GM12878 (cell line): ENCODE measurements at regions not wholly inside any gene's neighbourhood (a gene's known extent, or its start where the extent isn't known, plus 50 kb on each side); places are given as distances from the start of the nearest gene placed in this dataset.

Experiments
- ATAC-seq: fragments of 200-7000 bp; cut with Tn5 transposase; 3 replicates; pipeline ENCODE4 v1.9.1; 2020; ENCODE audit warnings: mild to moderate bottlenecking, moderate library complexity
- BruUV-seq: library from RNA; stranded (reverse); fragments of 400-500 nt; replicated peaks from 2 replicates; lab custom pipeline; 2021; lab: Mats Ljungman, UMichigan
- CTCF ChIA-PET: fragments of 300-600 bp; sonication (Branson Sonifier 250); formaldehyde crosslinking; extraction: SDS; loops from one replicate; lab custom pipeline; 2021; ENCODE audit warnings: inconsistent platforms; lab: Yijun Ruan, JAX
- POLR2A ChIA-PET: fragments of 350-600 bp; formaldehyde crosslinking; extraction: SDS; loops from one replicate; lab custom pipeline; 2021; ENCODE audit warnings: inconsistent platforms; lab: Charles Lee
- RAD21 ChIA-PET: fragments of 300-600 bp; sonication (Branson Sonifier 250); formaldehyde crosslinking; loops from one replicate; lab custom pipeline; 2023; ENCODE audit warnings: antibody characterized with exemption; ENCODE audit not compliant: unreplicated experiment; lab: Charles Lee
- SMC1A ChIA-PET: fragments of 300-600 bp; sonication (Branson Sonifier 250); formaldehyde crosslinking; loops from one replicate; lab custom pipeline; 2023; ENCODE audit not compliant: unreplicated experiment, uncharacterized antibody; lab: Charles Lee
- DNase-seq: peaks from one replicate; pipeline ENCODE4 v3.0.0-alpha.2; 2011; ENCODE audit warnings: low read depth, low spot score
- FAIRE-seq: peaks from 3 replicates; lab custom pipeline; 2011; peaks lifted over from hg19 to GRCh38; lab: Jason Lieb, UNC
- H2AFZ ChIP-seq: 2 replicates; pipeline ENCODE4 v1.6.0; 2011; ENCODE audit warnings: low read depth, low read length, control low read depth; ENCODE audit not compliant: control insufficient read depth
- H3K27ac ChIP-seq: 2 replicates; pipeline ENCODE4 v1.5.1; 2011; ENCODE audit warnings: control low read depth; ENCODE audit not compliant: control insufficient read depth, insufficient read depth
- H3K27me3 ChIP-seq, 2 experiments: replicated peaks in 1 of 2; 2 replicates each; pipeline versions ENCODE4 v1.6.0 to v1.6.1; 2011; ENCODE audit warnings: low read length in 1 of 2; ENCODE audit not compliant: control insufficient read depth in 2 of 2, insufficient read depth in 2 of 2
- H3K36me3 ChIP-seq, 2 experiments: 2 replicates each; pipeline ENCODE4 v1.5.1; 2011; ENCODE audit warnings: low read length in 1 of 2; ENCODE audit not compliant: control insufficient read depth in 2 of 2, insufficient read depth in 2 of 2
- H3K4me1 ChIP-seq: 2 replicates; pipeline ENCODE4 v1.6.1; 2011; ENCODE audit warnings: mild to moderate bottlenecking, low read length, moderate library complexity, mixed read lengths; ENCODE audit not compliant: control insufficient read depth, insufficient read depth
- H3K4me2 ChIP-seq: 2 replicates; pipeline ENCODE4 v1.6.0; 2011; ENCODE audit warnings: control low read depth; ENCODE audit not compliant: control insufficient read depth, insufficient read depth
- H3K4me3 ChIP-seq: fragments of 200-600 bp; sonication (generic); 2 replicates; pipeline ENCODE4 v1.5.1; 2016
- H3K79me2 ChIP-seq: 2 replicates; pipeline ENCODE4 v1.6.0; 2011; ENCODE audit warnings: low read length; ENCODE audit not compliant: control insufficient read depth, insufficient read depth
- H3K9ac ChIP-seq: 2 replicates; pipeline ENCODE4 v1.8.0; 2011; ENCODE audit warnings: low read length, control low read depth, mixed read lengths; ENCODE audit not compliant: control insufficient read depth, insufficient read depth
- H3K9me3 ChIP-seq: replicated peaks from 3 replicates; pipeline ENCODE4 v1.5.1; 2011; ENCODE audit warnings: mild to moderate bottlenecking, low read length; ENCODE audit not compliant: control insufficient read depth, insufficient read depth
- H4K20me1 ChIP-seq: 2 replicates; pipeline ENCODE4 v1.6.0; 2011; ENCODE audit not compliant: control insufficient read depth, insufficient read depth
- ASH2L ChIP-seq: fragments of 300-600, 200-600 bp; sonication (generic); IDR thresholded peaks from 2 replicates; pipeline ENCODE4 v1.6.1; 2017; ENCODE audit warnings: low read depth, mild to moderate bottlenecking, borderline replicate concordance
- BCL3 ChIP-seq: IDR thresholded peaks from 2 replicates; pipeline ENCODE4 v1.6.1; 2011; ENCODE audit warnings: borderline replicate concordance, low read depth, mild to moderate bottlenecking, moderate library complexity, low read length; ENCODE audit not compliant: insufficient read depth, poor library complexity, severe bottlenecking
- CBFB ChIP-seq: IDR thresholded peaks from 2 replicates; pipeline ENCODE4 v1.6.1; 2016; ENCODE audit warnings: antibody characterized with exemption, low read depth
- DPF2 ChIP-seq: fragments of 450-650 bp; IDR thresholded peaks from 2 replicates; pipeline ENCODE4 v1.6.1; 2017; ENCODE audit warnings: mild to moderate bottlenecking
- EGR1 ChIP-seq, 2 experiments: IDR thresholded peaks; 1 replicate in 1 of 2; 2 replicates in 1 of 2; pipeline ENCODE4 v1.6.1; 2011 to 2012; ENCODE audit warnings: low read depth in 2 of 2, low read length in 2 of 2, borderline replicate concordance in 1 of 2, mild to moderate bottlenecking in 1 of 2, moderate library complexity in 1 of 2
- ELK1 ChIP-seq: IDR thresholded peaks from 2 replicates; pipeline ENCODE4 v1.6.1; 2012; ENCODE audit warnings: low read depth, low read length, improper control_type of control experiment
- GABPA ChIP-seq: IDR thresholded peaks from 2 replicates; pipeline ENCODE4 v1.6.1; 2014; ENCODE audit warnings: antibody characterized with exemption, low read depth, mild to moderate bottlenecking, inconsistent platforms
- HCFC1 ChIP-seq: fragments of 150-350 bp; IDR thresholded peaks from 2 replicates; pipeline ENCODE4 v1.6.1; 2014; ENCODE audit warnings: low read length
- IKZF1 ChIP-seq: fragments of 450-650 bp; conservative IDR thresholded peaks from 2 replicates; pipeline ENCODE4 v1.6.1; 2017; ENCODE audit warnings: antibody characterized with exemption, mild to moderate bottlenecking
- MEF2A ChIP-seq: IDR thresholded peaks from 2 replicates; pipeline ENCODE4 v1.6.1; 2011; ENCODE audit warnings: low read depth, mild to moderate bottlenecking, low read length, moderate library complexity; ENCODE audit not compliant: insufficient read depth
- MYC ChIP-seq: IDR thresholded peaks from 2 replicates; pipeline ENCODE4 v1.6.1; 2011; ENCODE audit warnings: mild to moderate bottlenecking, low read length, moderate library complexity, inconsistent platforms; ENCODE audit not compliant: insufficient read depth, insufficient replicate concordance, insufficient read length, severe bottlenecking
- SIX5 ChIP-seq: IDR thresholded peaks from 2 replicates; pipeline ENCODE4 v1.6.1; 2011; ENCODE audit warnings: mild to moderate bottlenecking, low read depth, low read length, moderate library complexity; ENCODE audit not compliant: severe bottlenecking
- TAF1 ChIP-seq: IDR thresholded peaks from 2 replicates; pipeline ENCODE4 v1.6.1; 2011; ENCODE audit warnings: mild to moderate bottlenecking, low read depth, low read length, borderline replicate concordance
- WGBS: methylation state at CpG from one replicate; pipeline ENCODE4 v1.1.6; 2016; ENCODE audit warnings: low lambda C conversion rate; ENCODE audit not compliant: insufficient replicate concordance, insufficient coverage; ENCODE audit errors: missing lambda C conversion rate; 5-methylcytosine and 5-hydroxymethylcytosine counted together
- in situ Hi-C: fragments of 300-500 bp; cut with MboI; formaldehyde crosslinking; loops from 9 replicates; pipeline ENCODE4 v1.14.3; 2018; ENCODE audit warnings: mixed read lengths
- intact Hi-C: fragments of 100-400 bp; cut with micrococcal nuclease; formaldehyde crosslinking; loops from one replicate; pipeline ENCODE4 v1.14.2; 2022; ENCODE audit not compliant: unreplicated experiment
- TF ChIP-seq, protein P1 (sequence below): fragments of 450-650 bp; IDR thresholded peaks from 2 replicates; pipeline ENCODE4 v1.6.1; 2017; ENCODE audit warnings: low read depth, mild to moderate bottlenecking, moderate library complexity

DNA sequence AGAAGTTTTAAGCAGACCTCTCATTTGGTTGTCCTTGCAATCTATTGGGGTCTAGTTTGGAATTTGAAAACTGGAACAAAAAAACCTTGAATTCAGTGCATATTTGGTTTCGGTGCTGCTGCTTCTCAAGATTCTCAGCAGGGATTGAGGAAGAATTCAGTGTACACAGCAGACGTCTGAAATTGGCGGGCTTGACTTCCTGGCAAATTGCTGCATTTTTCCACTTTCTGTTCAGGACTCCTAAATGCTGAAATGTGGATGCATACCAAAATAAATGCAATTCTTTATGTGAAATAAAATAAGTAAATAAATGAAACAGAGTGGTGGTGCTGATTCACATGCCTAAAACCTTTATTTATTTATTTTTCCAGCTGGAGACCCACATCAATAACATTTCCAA is 332.4 kb upstream of the KYNU start:
- in situ Hi-C loops = no loop called here
- RAD21 ChIA-PET = no interaction called here
- DNase-seq (no peak), ATAC-seq (no peak), FAIRE-seq (no peak)
- Histone ChIP-seq H3K4me3 (no peak overlapping the region), H2AFZ (no peak overlapping the region), H3K9ac (no peak overlapping the region), H3K27me3 (peaks cover 0 to 2% of the 10 kb centered on the region in 2 experiments; a peak in 1 of 4 replicates), H3K36me3 (no peaks in the 10 kb centered on the region), H3K4me2 (no peak overlapping the region), H3K9me3 (no peaks in the 10 kb centered on the region), H3K79me2 (no peaks in the 10 kb centered on the region), H3K27ac (no peak overlapping the region), H4K20me1 (no peaks in the 10 kb centered on the region), H3K4me1 (no peaks in the 10 kb centered on the region)
- CTCF ChIA-PET = no interaction called here
- intact Hi-C loops = no loop called here
- no peak for TF ChIP-seq TAF1
- TF ChIP-seq, protein P1, sequence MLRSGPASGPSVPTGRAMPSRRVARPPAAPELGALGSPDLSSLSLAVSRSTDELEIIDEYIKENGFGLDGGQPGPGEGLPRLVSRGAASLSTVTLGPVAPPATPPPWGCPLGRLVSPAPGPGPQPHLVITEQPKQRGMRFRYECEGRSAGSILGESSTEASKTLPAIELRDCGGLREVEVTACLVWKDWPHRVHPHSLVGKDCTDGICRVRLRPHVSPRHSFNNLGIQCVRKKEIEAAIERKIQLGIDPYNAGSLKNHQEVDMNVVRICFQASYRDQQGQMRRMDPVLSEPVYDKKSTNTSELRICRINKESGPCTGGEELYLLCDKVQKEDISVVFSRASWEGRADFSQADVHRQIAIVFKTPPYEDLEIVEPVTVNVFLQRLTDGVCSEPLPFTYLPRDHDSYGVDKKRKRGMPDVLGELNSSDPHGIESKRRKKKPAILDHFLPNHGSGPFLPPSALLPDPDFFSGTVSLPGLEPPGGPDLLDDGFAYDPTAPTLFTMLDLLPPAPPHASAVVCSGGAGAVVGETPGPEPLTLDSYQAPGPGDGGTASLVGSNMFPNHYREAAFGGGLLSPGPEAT = no peak
- no peak for TF ChIP-seq MEF2A
- WGBS = 59% methylated on average over 3 of the region's 3 CpGs
- BruUV-seq = no TSS peak
- POLR2A ChIA-PET = no interaction called here
- SMC1A ChIA-PET = interaction anchor here (0.7 kb wide), 1 partner anchor 110 kb away, joined by 3 read pairs; no protein-coding TSS in a partner anchor

- intact Hi-C loops = no loop called here
- in situ Hi-C loops = no loop called here
- Histone ChIP-seq H3K4me2 (no peak overlapping the region), H3K27ac (no peak overlapping the region), H4K20me1 (no peaks in the 10 kb centered on the region), H3K4me3 (no peak overlapping the region), H3K4me1 (no peaks in the 10 kb centered on the region), H3K79me2 (no peaks in the 10 kb centered on the region), H3K9ac (no peak overlapping the region), H3K27me3 (peaks cover 0 to 2% of the 10 kb centered on the region in 2 experiments; a peak in 1 of 4 replicates), H3K9me3 (no peaks in the 10 kb centered on the region), H2AFZ (no peak overlapping the region), H3K36me3 (no peaks in the 10 kb centered on the region)
- no peak for DNase-seq
- no TSS peak for BruUV-seq
- no peak for ATAC-seq
- ChIA-PET RAD21 (no interaction called here), SMC1A (interaction anchor here (0.7 to 1.4 kb wide), 2 partner anchors 16 to 109 kb away, joined by 3 to 4 read pairs; no protein-coding TSS in a partner anchor)
- FAIRE-seq = no peak
- WGBS = 10% methylated on average over 4 of the region's 4 CpGs
- no peak for TF ChIP-seq ELK1
- no peak for TF ChIP-seq MEF2A
- no peak for TF ChIP-seq EGR1 (IDR thresholded peaks at IDR 0.05; ENCODE audit: borderline replicate concordance in 1 of 2, low read depth in 2 of 2, low read length in 2 of 2)
- TF ChIP-seq GABPA = no peak
- TF ChIP-seq BCL3 = no peak
- TF ChIP-seq IKZF1 = no peak
- TF ChIP-seq ASH2L = no peak
- no peak for TF ChIP-seq HCFC1
- no peak for TF ChIP-seq MYC
- no peak for TF ChIP-seq CBFB
- TF ChIP-seq DPF2 = no peak
- TF ChIP-seq SIX5 = no peak
- TF ChIP-seq, all 136 proteins: peak for 0
- CTCF ChIA-PET = no interaction called here
- POLR2A ChIA-PET = no interaction called here
These were observed 333.3 kb upstream of the KYNU start for GRCh38 chr2:142544173-142544572.
